HG03159 (cell line): ENCODE measurements at regions not wholly inside any gene's neighbourhood (a gene's known extent, or its start where the extent isn't known, plus 50 kb on each side); places are given as distances from the start of the nearest gene placed in this dataset.

ENCODE experiments used
- ATAC-seq: cut with Tn5 transposase; IDR thresholded peaks from one replicate; pipeline ENCODE4 v1.9.1; 2021; ENCODE audit warnings: mild to moderate bottlenecking, moderate library complexity; ENCODE audit not compliant: unreplicated experiment

DNA sequence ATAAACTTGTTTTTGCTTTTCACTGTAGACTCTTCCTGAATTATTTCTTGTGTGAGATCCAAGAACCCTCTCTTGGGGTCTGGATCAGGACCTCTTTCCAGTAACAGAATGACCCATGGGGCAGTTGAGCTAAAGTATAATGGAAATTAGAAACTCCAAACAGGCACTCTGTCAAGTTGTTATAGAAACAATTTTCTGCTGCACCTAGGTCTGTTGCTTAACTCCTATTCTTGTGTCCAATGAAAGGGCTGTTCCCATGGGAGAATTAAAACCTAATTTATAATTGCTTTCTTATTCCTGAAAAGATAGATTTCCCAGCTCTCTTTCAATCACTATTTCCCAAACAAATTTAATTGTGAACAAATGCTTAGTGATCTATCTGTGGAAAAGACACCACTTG is 1341.3 kb upstream of the PIK3C3 start:
- ATAC-seq: no peak

DNA sequence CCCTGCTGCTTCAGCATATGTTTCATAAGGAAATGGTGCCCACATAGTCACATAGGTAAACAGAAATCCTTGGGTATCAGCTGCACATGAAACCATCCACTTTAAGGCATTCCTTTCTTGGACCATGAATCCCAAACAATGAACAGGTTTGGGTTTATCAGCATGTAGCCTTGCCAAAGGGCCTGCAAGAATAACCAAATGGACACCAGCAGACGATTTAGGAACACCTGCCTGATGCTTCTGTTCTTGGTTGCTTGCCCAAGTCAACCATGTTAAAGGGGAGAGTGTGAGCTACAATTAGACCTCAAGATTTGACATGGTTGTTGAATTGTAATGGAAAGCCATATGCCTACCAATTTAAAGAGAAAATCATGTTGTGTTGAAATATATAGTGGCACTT is 1342.7 kb upstream of the PIK3C3 start:
- ATAC-seq: no peak

- ATAC-seq: no peak
These were observed 1346.8 kb upstream of the PIK3C3 start for GRCh38 chr18:40608226-40608625.

DNA sequence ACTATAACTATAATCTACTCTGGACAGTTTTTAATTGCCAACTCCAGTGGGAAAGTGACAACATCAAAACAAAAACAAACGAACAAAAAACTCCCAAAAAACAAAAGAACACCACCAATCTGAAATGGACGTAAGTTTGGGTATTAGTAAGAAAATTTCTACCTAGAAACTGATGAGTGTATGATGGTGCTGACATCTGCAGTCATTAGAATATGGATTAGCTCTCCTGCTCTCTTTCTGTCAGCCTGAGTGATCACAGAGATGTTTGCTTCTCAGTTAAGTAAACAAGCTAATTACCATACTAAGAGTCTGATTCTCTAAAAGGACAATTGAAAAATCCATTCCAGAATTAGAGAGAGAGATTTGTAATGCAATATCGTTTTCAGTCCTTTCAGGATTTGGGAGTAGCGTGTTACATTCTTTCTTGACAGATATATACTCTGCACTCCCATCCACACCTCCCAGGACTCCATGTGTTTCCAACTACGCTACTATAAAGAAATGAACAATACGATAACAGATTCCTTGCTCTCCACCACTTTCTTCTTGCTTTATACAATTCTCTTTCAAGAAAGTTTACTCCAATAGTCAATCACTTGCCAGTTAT is 1347.4 kb upstream of the PIK3C3 start:
- no peak for ATAC-seq

DNA sequence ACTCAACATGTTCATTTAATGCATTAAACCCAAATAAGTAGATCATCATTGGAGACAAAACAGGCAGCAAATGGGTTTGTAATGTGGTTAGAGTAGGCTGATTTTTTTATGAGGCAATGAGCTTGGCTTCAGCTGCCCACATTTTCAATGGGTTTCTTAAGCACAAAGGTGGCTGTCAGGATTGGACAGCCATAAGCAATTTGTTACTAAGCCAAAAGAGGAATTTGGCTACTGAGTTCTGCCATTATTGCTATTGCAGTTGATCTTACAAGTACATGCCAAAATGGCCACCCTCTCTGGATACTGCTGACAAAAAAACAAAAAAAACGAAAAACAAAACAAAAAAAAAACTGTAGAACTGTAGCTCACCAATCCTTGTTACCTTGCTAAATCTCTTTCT is 1348.0 kb upstream of the PIK3C3 start:
- ATAC-seq: no peak

- ATAC-seq: no peak
These were observed 1371.4 kb upstream of the PIK3C3 start for GRCh38 chr18:40583671-40584070.

GRCh38 chr18:40582105-40582504 is 1372.9 kb upstream of the PIK3C3 start:
- ATAC-seq: no peak

GRCh38 chr18:40577981-40578365 is 1377.1 kb upstream of the PIK3C3 start:
- no peak for ATAC-seq

GRCh38 chr18:40577239-40577980 is 1377.6 kb upstream of the PIK3C3 start:
- no peak for ATAC-seq

DNA sequence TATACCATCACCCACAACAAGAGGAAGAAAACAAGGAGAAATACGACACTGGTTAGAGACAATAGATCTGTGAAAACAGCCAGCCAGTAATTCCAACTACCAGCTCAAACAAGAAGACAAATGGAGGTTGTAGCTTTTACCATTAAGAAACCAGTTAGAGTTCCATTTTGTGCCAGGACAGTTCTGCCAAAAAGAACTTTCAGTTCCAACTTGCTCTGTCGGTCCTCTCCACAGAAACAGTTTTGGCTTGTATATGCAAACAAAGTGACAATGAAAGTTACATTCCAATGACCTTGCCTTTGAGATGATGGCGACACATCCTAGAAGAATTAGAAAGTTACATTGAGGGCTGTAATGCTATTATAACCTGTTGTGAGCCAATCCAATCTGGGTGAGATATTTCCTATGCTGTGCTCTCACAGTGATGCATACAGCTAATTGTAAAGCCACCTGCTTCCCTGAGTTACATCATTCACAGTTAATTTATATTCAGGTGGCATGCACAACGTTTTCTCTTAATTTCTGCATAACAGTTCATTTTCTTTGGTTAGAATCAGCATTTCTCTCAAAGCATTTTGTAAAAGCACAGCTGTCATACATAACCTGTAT is 1378.4 kb upstream of the PIK3C3 start:
- ATAC-seq: no peak

DNA sequence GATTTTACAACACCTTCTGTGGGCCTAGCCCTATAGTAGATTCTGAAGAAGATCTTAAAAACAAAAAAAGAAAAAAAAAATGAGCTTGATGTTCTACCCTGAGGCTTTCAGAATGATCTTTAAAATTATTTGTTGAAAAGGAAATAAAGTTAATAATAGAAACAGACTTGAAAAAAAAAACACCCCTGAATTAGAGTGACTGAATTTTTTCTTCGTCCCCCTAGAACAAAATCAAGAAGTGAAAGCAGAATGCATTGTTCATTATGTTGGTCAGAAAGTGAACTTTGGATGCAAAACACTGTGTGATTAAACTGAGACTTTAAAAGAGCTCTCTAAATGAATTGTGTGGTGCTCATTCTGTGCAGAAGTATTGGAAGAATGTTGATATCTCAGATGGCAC is 1384.4 kb upstream of the PIK3C3 start:
- ATAC-seq: no peak

- no peak for ATAC-seq
These were observed 1385.4 kb upstream of the PIK3C3 start for GRCh38 chr18:40569605-40570004.

DNA sequence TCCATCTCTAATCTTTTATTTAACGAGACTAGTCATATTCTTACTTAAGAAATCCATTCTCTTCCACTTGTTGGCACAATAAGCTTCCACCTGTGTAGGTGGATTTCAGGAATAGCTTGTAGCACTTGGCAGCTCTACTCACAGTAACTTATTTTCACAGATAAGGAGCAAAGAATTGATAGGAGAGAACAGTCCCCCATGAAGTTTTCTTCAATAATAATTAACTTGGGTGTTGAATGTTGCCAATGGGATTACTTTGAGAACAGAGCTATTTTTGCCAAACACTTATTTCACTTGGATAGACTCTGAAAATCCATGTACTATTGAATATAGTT is 1388.6 kb upstream of the PIK3C3 start:
- no peak for ATAC-seq

- no peak for ATAC-seq
These were observed 1389.1 kb upstream of the PIK3C3 start for GRCh38 chr18:40565805-40566509.

GRCh38 chr18:40559556-40559955 is 1395.5 kb upstream of the PIK3C3 start:
- no peak for ATAC-seq

DNA sequence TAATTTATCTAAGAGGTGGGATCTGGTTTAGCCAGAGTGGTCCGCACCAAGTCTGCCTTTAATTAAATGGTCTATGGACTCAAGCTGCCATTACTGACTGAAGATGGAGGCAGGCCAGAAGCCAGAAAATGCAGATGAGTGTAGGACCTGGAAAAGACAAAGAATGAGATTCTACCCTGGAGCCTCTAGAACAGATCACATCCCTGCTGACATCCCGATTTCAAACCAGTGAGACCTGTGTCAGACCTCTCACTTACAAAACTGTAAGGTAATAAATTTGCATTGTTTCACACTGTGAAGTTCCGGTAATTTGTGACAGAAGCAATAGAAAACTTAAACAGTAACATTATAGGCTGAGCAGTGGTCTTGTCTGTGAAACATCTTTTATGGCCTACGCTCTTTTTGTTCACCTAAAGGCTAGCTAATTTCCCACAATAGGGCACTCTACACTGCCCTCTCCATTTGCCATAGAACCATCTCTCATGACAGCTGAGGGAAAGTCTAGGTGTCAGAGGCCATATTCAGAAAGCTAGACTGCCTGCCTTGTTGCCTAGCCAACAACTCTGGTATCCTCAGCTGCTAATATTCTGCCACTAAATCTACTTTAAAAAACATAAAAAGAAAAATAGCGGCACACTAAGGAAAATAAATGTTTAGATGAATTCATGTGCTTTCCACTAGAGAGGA is 1396.2 kb upstream of the PIK3C3 start:
- ATAC-seq: no peak

DNA sequence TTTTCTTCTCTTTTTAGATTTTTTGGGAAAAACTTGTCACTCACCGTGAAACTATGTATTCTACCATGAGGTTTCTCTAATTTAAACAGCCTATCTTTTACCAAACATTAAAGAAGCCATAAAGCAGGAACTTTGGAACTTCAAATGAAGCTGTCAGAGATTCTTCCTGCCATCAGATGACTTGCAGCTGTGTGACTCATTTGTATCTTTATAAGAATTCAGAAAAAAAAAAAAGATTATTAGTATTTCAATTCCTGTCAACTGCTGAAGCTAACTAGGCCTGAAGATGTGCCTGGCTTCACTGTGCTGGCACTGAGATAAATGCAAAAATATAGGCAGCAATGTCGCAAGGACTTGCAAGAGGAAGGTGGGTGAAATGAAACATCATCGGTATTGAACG is 1399.1 kb upstream of the PIK3C3 start:
- ATAC-seq: no peak

GRCh38 chr18:40553029-40553428 is 1402.0 kb upstream of the PIK3C3 start:
- no peak for ATAC-seq

- ATAC-seq: no peak
These were observed 1408.2 kb upstream of the PIK3C3 start for GRCh38 chr18:40546875-40547274.

GRCh38 chr18:40534723-40535122 is 1420.3 kb upstream of the PIK3C3 start:
- ATAC-seq: no peak

DNA sequence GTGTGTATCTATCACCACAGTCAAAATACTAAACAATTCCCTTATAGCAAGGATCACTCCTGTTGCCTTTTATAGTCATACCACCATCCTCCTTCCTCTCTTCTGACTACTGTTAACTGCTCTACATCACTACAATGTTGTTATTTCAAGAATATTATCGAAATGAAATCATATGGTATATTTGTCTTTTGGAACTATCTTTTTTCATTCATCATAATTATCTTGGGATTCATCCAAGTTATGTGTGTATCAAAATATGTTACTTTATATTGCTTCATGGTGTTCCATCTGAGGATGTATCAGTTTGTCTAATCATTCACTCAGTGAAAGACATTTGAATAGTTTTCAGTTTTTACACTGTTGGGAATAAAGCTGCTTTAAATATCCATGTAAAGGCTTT is 1423.0 kb upstream of the PIK3C3 start:
- no peak for ATAC-seq
